SU-DHL-6 (cell line): ENCODE measurements at regions not wholly inside any gene's neighbourhood (a gene's known extent, or its start where the extent isn't known, plus 50 kb on each side); places are given as distances from the start of the nearest gene placed in this dataset.

ENCODE experiments used
- H2AFZ ChIP-seq: fragments of 200-600 bp; sonication (generic); 2 replicates; pipeline ENCODE4 v1.6.1; 2014; ENCODE audit warnings: low read depth, mild to moderate bottlenecking, moderate library complexity, mixed read lengths, antibody characterized with exemption, low read length; ENCODE audit not compliant: severe bottlenecking
- H3F3A ChIP-seq: fragments of 200-600 bp; shearing (Covaris generic); 2 replicates; pipeline ENCODE4 v1.6.0; 2016; ENCODE audit warnings: antibody characterized with exemption, mild to moderate bottlenecking; ENCODE audit not compliant: insufficient read depth
- H3K27ac ChIP-seq: fragments of 200-600 bp; sonication (generic); 2 replicates; pipeline ENCODE4 v1.5.1; 2016; ENCODE audit warnings: low read depth, mild to moderate bottlenecking, low read length, moderate library complexity, mixed read lengths
- H3K27me3 ChIP-seq: fragments of 200-600 bp; sonication (generic), shearing (Covaris generic); 2 replicates; pipeline ENCODE4 v1.6.0; 2014; ENCODE audit warnings: mild to moderate bottlenecking, low read length
- H3K36me3 ChIP-seq: fragments of 200-600 bp; sonication (generic); 2 replicates; pipeline ENCODE4 v1.6.1; 2014; ENCODE audit warnings: mild to moderate bottlenecking, low read length, mixed read lengths
- H3K4me2 ChIP-seq: fragments of 300-600, 200-600 bp; shearing (Covaris generic), sonication (generic); 2 replicates; pipeline ENCODE4 v1.6.0; 2014; ENCODE audit warnings: low read length, low read depth, mild to moderate bottlenecking; ENCODE audit not compliant: poor library complexity, severe bottlenecking
- H3K4me3 ChIP-seq: fragments of 200-600 bp; sonication (generic); 2 replicates; pipeline ENCODE4 v1.5.1; 2014; ENCODE audit warnings: antibody characterized with exemption, low read length, mild to moderate bottlenecking, mixed read lengths; ENCODE audit not compliant: insufficient read depth, poor library complexity, severe bottlenecking
- H3K79me2 ChIP-seq: fragments of 200-600 bp; sonication (generic); 2 replicates; pipeline ENCODE4 v1.6.1; 2014; ENCODE audit warnings: mild to moderate bottlenecking, low read length, moderate library complexity; ENCODE audit not compliant: insufficient read depth
- H3K9ac ChIP-seq: fragments of 200-600 bp; sonication (generic); 2 replicates; pipeline ENCODE4 v1.7.0; 2014; ENCODE audit warnings: mild to moderate bottlenecking, low read length
- H3K9me2 ChIP-seq: fragments of 200-600 bp; sonication (generic); replicated peaks from 2 replicates; pipeline ENCODE4 v1.6.1; 2014; ENCODE audit warnings: low read length; ENCODE audit not compliant: insufficient read depth
- H3K9me3 ChIP-seq: fragments of 200-600 bp; sonication (generic); 2 replicates; pipeline ENCODE4 v1.6.1; 2014; ENCODE audit warnings: low read length, mixed read lengths; ENCODE audit not compliant: insufficient read depth
- H4K20me1 ChIP-seq: fragments of 200-600 bp; sonication (generic); 2 replicates; pipeline ENCODE4 v1.6.1; 2014; ENCODE audit warnings: low read depth, mild to moderate bottlenecking, antibody characterized with exemption, low read length, moderate library complexity, mixed read lengths
- EZH2phosphoT487 ChIP-seq: fragments of 200-600 bp; sonication (generic), shearing (Covaris generic); conservative IDR thresholded peaks from 2 replicates; pipeline ENCODE4 v1.6.1; 2018; ENCODE audit warnings: mild to moderate bottlenecking, antibody characterized with exemption, low read length, moderate library complexity, mixed read lengths
- TF ChIP-seq, protein P1 (sequence below): fragments of 200-600 bp; sonication (generic); IDR thresholded peaks from one replicate; pipeline ENCODE4 v1.5.1; 2017; ENCODE audit warnings: antibody characterized with exemption, mild to moderate bottlenecking, low read length, moderate library complexity; ENCODE audit not compliant: insufficient read depth, poor library complexity, severe bottlenecking

- TF ChIP-seq EZH2phosphoT487, result no peak
- TF ChIP-seq, protein P1, sequence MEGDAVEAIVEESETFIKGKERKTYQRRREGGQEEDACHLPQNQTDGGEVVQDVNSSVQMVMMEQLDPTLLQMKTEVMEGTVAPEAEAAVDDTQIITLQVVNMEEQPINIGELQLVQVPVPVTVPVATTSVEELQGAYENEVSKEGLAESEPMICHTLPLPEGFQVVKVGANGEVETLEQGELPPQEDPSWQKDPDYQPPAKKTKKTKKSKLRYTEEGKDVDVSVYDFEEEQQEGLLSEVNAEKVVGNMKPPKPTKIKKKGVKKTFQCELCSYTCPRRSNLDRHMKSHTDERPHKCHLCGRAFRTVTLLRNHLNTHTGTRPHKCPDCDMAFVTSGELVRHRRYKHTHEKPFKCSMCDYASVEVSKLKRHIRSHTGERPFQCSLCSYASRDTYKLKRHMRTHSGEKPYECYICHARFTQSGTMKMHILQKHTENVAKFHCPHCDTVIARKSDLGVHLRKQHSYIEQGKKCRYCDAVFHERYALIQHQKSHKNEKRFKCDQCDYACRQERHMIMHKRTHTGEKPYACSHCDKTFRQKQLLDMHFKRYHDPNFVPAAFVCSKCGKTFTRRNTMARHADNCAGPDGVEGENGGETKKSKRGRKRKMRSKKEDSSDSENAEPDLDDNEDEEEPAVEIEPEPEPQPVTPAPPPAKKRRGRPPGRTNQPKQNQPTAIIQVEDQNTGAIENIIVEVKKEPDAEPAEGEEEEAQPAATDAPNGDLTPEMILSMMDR, result no peak
- Histone ChIP-seq H3F3A (no peaks in the 10 kb centered on the region), H3K36me3 (no peaks in the 10 kb centered on the region), H3K27me3 (no peaks in the 10 kb centered on the region), H2AFZ (no peak overlapping the region), H3K27ac (no peak overlapping the region), H3K79me2 (no peaks in the 10 kb centered on the region), H3K9me2 (no peaks in the 10 kb centered on the region), H3K4me2 (no peak overlapping the region), H3K9ac (no peak overlapping the region), H3K9me3 (no peaks in the 10 kb centered on the region), H4K20me1 (no peaks in the 10 kb centered on the region), H3K4me3 (no peak overlapping the region)
Measured at GRCh38 chr9:107155244-107155817, 127.7 kb upstream of the RAD23B start.

GRCh38 chr9:107158321-107158720 is 124.8 kb upstream of the RAD23B start:
- H3K9ac ChIP-seq, result no peak overlapping the region
- no peak for TF ChIP-seq EZH2phosphoT487
- H4K20me1 ChIP-seq, result no peaks in the 10 kb centered on the region

GRCh38 chr9:107161338-107161737 is 121.7 kb upstream of the RAD23B start:
- Histone ChIP-seq H3K36me3 (no peaks in the 10 kb centered on the region), H3K9me2 (no peaks in the 10 kb centered on the region), H3K9ac (no peak overlapping the region), H3K27me3 (no peaks in the 10 kb centered on the region), H2AFZ (no peak overlapping the region), H3K4me2 (no peak overlapping the region), H3K79me2 (no peaks in the 10 kb centered on the region), H4K20me1 (no peaks in the 10 kb centered on the region), H3K27ac (no peak overlapping the region), H3F3A (no peaks in the 10 kb centered on the region), H3K4me3 (no peak overlapping the region), H3K9me3 (no peaks in the 10 kb centered on the region)
- TF ChIP-seq, protein P1, result no peak
- TF ChIP-seq EZH2phosphoT487, result no peak

More at GRCh38 chr9:107158321-107158720, 124.8 kb upstream of the RAD23B start:
- H3K4me3 ChIP-seq, result no peak overlapping the region
- H3K4me2 ChIP-seq, result no peak overlapping the region
- no peak overlapping the region for H3K27ac ChIP-seq
- no peaks in the 10 kb centered on the region for H3K79me2 ChIP-seq
- H2AFZ ChIP-seq, result no peak overlapping the region
- no peaks in the 10 kb centered on the region for H3K9me2 ChIP-seq
- H3K36me3 ChIP-seq, result no peaks in the 10 kb centered on the region
- no peaks in the 10 kb centered on the region for H3K9me3 ChIP-seq
- H3F3A ChIP-seq, result no peaks in the 10 kb centered on the region
- no peaks in the 10 kb centered on the region for H3K27me3 ChIP-seq

GRCh38 chr9:107163370-107163769 is 119.7 kb upstream of the RAD23B start:
- no peak overlapping the region for H3K9ac ChIP-seq
- H3K36me3 ChIP-seq, result no peaks in the 10 kb centered on the region
- H2AFZ ChIP-seq, result no peak overlapping the region
- no peaks in the 10 kb centered on the region for H3K79me2 ChIP-seq
- no peak overlapping the region for H3K27ac ChIP-seq
- H3F3A ChIP-seq, result no peaks in the 10 kb centered on the region
- H3K4me3 ChIP-seq, result no peak overlapping the region
- H4K20me1 ChIP-seq, result no peaks in the 10 kb centered on the region
- TF ChIP-seq, protein P1, result no peak
- no peak for TF ChIP-seq EZH2phosphoT487
- H3K9me3 ChIP-seq, result no peaks in the 10 kb centered on the region
- H3K9me2 ChIP-seq, result no peaks in the 10 kb centered on the region
- no peak overlapping the region for H3K4me2 ChIP-seq
- H3K27me3 ChIP-seq, result no peaks in the 10 kb centered on the region
